ENCODE measurements at regions not wholly inside any gene's neighbourhood (a gene's known extent, or its start where the extent isn't known, plus 50 kb on each side); places are given as distances from the start of the nearest gene placed in this dataset.
A peak's percentile ranks its signal among the peaks of the same experiment; 100 is the strongest.
"Not testable (repeated sequence)": the region's sequence is repeated elsewhere in the genome, so short reads cannot be mapped to it uniquely, and the experiment has no call there.

DNA sequence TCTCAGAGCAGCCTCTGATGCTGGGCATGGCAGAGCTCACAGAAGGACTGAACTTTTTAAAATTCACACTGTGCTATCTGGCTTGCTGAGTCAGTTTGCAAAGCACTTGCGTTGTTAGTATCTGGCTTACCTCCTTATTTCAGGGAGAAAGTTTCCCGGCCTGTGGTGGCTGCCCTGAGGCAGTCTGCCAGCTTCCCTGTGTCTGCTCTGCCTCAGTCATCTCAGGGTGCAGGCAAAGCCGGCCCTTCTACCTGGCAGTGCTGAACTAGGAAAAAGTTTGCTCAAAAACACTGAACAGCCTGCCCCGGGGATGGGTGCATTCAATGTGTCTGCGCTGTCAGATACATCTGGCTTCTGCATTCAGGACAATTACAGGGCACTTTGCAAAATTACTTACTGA, 90.2 kb upstream of the UXS1 start:
- Histone ChIP-seq H3K4me3 (no peak overlapping the region), H3K27ac (no peak overlapping the region), H3K4me1 (peaks cover 6 to 23% (median 7%) of the 10 kb centered on the region in 4 donors), H3K9me3 (no peaks in the 10 kb centered on the region), H3K36me3 (no peaks in the 10 kb centered on the region), H3K27me3 (no peaks in the 10 kb centered on the region)
- no peak for DNase-seq
- TF ChIP-seq POLR2AphosphoS5 (IDR thresholded peaks at IDR 0.05) (no peak), POLR2A (IDR thresholded peaks at IDR 0.05) (no peak), CTCF (IDR thresholded peaks at IDR 0.05) (no peak), EP300 (IDR thresholded peaks at IDR 0.05) (no peak)
- WGBS, 2 donors, result 70 to 90% methylated on average over 2 to 5 of the region's 5 CpGs
- no peak for ATAC-seq (ENCODE audit: low FRiP score in 2 of 2)

DNA sequence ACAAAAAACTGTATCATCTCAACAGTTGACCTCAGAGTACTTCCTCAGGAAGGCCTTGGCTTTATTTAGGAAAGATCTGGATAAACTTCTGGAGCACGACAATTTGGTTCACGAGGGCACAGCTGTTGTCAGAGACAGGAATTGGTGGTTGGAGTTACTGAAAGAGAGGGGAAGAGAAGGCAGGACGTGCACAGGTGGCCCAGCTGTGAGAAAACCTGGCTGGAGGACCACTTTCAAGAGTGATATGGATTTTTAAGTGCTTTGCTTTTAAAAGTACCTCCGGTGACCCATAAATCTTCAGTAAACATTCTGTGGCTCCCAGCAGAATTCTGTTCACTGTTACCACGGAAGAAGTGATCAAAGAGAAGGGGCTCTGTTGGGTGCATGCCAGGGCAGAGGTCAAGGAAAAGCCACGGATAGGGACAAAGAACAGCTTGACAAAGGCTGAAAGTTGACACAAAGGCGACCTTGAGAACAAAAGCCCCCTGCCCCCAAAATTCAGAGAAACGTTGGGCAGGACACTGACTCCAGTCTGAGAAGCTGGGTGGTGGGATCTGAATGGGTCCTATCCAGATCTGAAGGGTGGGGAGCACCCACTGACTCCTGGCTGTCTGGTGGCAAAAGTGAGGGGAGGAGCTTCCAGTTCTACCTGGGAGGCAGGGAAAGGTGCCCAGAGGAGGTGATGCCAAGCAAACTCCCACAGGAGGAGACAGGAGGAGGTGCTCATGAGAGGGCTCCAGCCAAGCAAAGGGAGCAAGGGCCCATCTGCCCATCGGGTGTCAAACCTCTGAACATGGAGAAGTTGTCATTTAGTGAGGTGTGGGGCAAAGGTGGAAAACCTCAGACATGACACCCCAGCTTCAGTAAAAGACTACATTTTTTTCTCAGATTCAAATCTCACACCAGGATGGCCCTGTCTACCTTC, 89.4 kb upstream of the UXS1 start:
- not testable (repeated sequence) for H3K27me3 ChIP-seq; ATAC-seq (ENCODE audit: low FRiP score in 2 of 2); H3K36me3 ChIP-seq; DNase-seq; H3K4me3 ChIP-seq; H3K9me3 ChIP-seq
- Histone ChIP-seq H3K4me1 (peaks cover 6 to 23% (median 7%) of the 10 kb centered on the region in 4 donors), H3K27ac (peak overlapping the region in 1 of 4 donors; percentile 44)
- 26 to 32% methylated on average over 9 of the region's 9 CpGs for WGBS, 2 donors
- TF ChIP-seq POLR2AphosphoS5 (IDR thresholded peaks at IDR 0.05), result peak in 1 of 2 donors; percentile 26

DNA sequence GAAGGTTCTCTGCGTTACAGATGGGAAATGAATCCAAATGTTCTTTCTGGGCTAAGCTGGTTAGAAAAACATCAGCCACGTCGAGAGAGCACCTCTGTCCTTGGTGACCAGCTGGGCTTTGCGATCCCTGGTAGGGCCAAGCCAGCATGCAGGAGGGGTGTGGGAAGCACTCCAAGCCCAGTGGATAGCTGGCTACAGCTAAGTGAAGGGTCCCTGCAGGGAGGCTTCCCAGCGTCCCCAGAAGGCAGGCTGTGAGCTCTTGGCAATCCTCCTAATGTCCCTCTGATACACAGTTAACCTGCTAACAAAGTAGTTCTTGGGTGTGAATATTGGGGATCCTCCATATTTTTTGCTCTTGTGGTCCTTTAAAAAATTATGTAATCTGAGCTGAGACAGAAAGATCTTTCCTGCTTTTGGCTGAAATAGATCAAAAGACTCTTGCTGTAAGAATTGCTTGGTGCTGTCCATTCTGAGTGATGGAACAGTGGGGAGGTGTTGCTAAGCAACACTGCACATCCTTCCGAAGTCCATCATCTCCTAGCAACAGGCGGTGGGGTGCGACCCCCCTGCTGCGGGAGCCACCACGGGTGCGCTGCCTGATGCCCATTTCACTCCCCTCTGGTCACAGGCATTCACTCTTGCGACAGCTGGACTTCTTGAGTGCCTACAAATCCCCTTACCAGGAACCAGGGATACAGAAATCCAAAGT, 88.5 kb upstream of the UXS1 start:
- ATAC-seq (ENCODE audit: low FRiP score in 2 of 2) (no peak), DNase-seq (no peak)
- Histone ChIP-seq H3K27me3 (no peaks in the 10 kb centered on the region), H3K36me3 (no peaks in the 10 kb centered on the region), H3K4me1 (peaks cover 6 to 23% (median 7%) of the 10 kb centered on the region in 4 donors), H3K9me3 (no peaks in the 10 kb centered on the region), H3K4me3 (no peak overlapping the region), H3K27ac (peak overlapping the region in 2 of 4 donors; percentile 1 to 53)
- 52 to 61% methylated on average over 8 to 12 of the region's 12 CpGs for WGBS, 2 donors
- TF ChIP-seq POLR2A (IDR thresholded peaks at IDR 0.05) (no peak), EP300 (IDR thresholded peaks at IDR 0.05) (no peak), CTCF (IDR thresholded peaks at IDR 0.05) (no peak), POLR2AphosphoS5 (IDR thresholded peaks at IDR 0.05) (no peak)

DNA sequence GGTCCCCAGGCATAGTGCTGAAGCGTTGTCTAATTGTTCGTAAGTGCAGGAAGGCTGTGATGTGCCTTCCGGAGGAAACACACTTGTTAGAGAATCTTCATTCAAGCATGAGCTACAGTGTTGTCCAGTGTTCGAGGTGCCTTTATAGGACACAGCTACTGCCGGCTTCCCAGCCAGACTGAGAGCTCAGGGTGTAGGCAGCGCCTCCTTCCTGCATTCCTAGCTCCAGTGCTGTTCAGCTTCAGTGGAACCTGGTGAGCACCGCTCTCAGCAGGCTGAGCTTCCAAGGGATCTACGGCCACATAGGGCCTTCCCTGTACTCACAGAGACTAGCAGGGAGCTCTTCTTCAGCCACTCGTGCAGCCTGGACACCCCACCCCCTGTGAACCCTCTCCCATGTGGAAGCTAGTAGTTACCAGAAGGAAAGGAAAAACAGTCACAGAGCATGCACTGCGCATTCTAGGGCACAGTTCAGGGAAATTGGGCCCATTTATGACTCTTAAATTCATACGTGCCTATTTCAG, 87.9 kb upstream of the UXS1 start:
- not testable (repeated sequence) for H3K9me3 ChIP-seq; H3K4me3 ChIP-seq; H3K27me3 ChIP-seq; H3K36me3 ChIP-seq; DNase-seq; ATAC-seq (ENCODE audit: low FRiP score in 2 of 2)
- whole genome bisulfite sequencing, 2 donors, result 55 to 59% methylated on average over 6 to 10 of the region's 11 CpGs
- Histone ChIP-seq H3K4me1 (peaks cover 6 to 23% (median 7%) of the 10 kb centered on the region in 4 donors), H3K27ac (peak overlapping the region in 1 of 4 donors; percentile 53)

- Histone ChIP-seq H3K27me3 (no peaks in the 10 kb centered on the region), H3K4me1 (peaks cover 6 to 23% (median 7%) of the 10 kb centered on the region in 4 donors), H3K27ac (no peak overlapping the region), H3K4me3 (no peak overlapping the region), H3K36me3 (no peaks in the 10 kb centered on the region), H3K9me3 (no peaks in the 10 kb centered on the region)
- TF ChIP-seq POLR2AphosphoS5 (IDR thresholded peaks at IDR 0.05) (no peak), EP300 (IDR thresholded peaks at IDR 0.05) (no peak)
- WGBS, 2 donors, result 74 to 83% methylated on average over 10 of the region's 10 CpGs
- ATAC-seq (ENCODE audit: low FRiP score in 2 of 2) (no peak), DNase-seq (no peak)
Measured at GRCh38 chr2:106280722-106281446, 86.8 kb upstream of the UXS1 start.

DNA sequence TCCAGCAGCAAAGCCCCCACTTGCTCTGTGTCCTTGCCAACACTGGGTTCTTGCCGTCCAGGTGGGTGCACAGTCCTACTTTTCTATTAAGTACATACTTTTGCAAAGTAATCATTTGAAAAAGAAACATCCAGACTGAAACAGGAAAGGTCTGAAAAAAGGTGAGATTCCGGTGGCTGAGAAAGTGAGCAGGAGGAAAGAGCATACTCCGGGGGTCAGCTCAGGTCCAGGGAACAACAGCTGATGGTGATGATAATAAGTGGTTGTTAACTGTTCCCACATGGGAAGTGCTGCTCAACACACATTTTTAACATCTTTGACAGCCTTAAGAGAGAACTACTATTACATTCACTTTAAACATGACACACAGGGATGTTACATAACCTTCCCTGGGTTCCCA, 86.1 kb upstream of the UXS1 start:
- Histone ChIP-seq H3K36me3 (no peaks in the 10 kb centered on the region), H3K9me3 (no peaks in the 10 kb centered on the region), H3K27me3 (no peaks in the 10 kb centered on the region), H3K27ac (no peak overlapping the region), H3K4me3 (no peak overlapping the region), H3K4me1 (peaks cover 6 to 23% (median 7%) of the 10 kb centered on the region in 4 donors)
- WGBS, 2 donors, result 19 to 35% methylated on average over 3 of the region's 3 CpGs
- no peak for ATAC-seq (ENCODE audit: low FRiP score in 2 of 2)
- no peak for TF ChIP-seq POLR2A (IDR thresholded peaks at IDR 0.05)
- no peak for TF ChIP-seq POLR2AphosphoS5 (IDR thresholded peaks at IDR 0.05)
- TF ChIP-seq CTCF (IDR thresholded peaks at IDR 0.05), result no peak
- no peak for TF ChIP-seq EP300 (IDR thresholded peaks at IDR 0.05)
- no peak for DNase-seq
